ENCODE measurements at regions not wholly inside any gene's neighbourhood (a gene's known extent, or its start where the extent isn't known, plus 50 kb on each side); places are given as distances from the start of the nearest gene placed in this dataset.
"Not testable (repeated sequence)": the region's sequence is repeated elsewhere in the genome, so short reads cannot be mapped to it uniquely, and the experiment has no call there.

- DNase-seq (ENCODE audit: low read depth) = no peak
These were observed 82.4 kb upstream of the FGGY start for GRCh38 chr1:59214248-59215208.

- no peak for DNase-seq (ENCODE audit: low read depth)
These were observed 81.1 kb upstream of the FGGY start for GRCh38 chr1:59215766-59216291.

GRCh38 chr1:59217439-59217838, 79.5 kb upstream of the FGGY start:
- DNase-seq (ENCODE audit: low read depth) = not testable (repeated sequence)

- no peak for DNase-seq (ENCODE audit: low read depth)
These were observed 78.2 kb upstream of the FGGY start for GRCh38 chr1:59218521-59219236.

GRCh38 chr1:59219916-59220315, 77.0 kb upstream of the FGGY start:
- no peak for DNase-seq (ENCODE audit: low read depth)

- no peak for DNase-seq (ENCODE audit: low read depth)
These were observed 76.5 kb upstream of the FGGY start for GRCh38 chr1:59220356-59220755.

- no peak for DNase-seq (ENCODE audit: low read depth)
These were observed 73.7 kb upstream of the FGGY start for GRCh38 chr1:59223198-59223597.

GRCh38 chr1:59223989-59224634, 72.8 kb upstream of the FGGY start:
- no peak for DNase-seq (ENCODE audit: low read depth)

- DNase-seq (ENCODE audit: low read depth) = no peak
These were observed 71.1 kb upstream of the FGGY start for GRCh38 chr1:59225594-59226316.

GRCh38 chr1:59229138-59229537, 67.8 kb upstream of the FGGY start:
- no peak for DNase-seq (ENCODE audit: low read depth)

- no peak for DNase-seq (ENCODE audit: low read depth)
These were observed 66.3 kb upstream of the FGGY start for GRCh38 chr1:59230622-59231021.

GRCh38 chr1:59232216-59232615, 64.7 kb upstream of the FGGY start:
- no peak for DNase-seq (ENCODE audit: low read depth)

- no peak for DNase-seq (ENCODE audit: low read depth)
These were observed 63.5 kb upstream of the FGGY start for GRCh38 chr1:59233444-59233843.

- DNase-seq (ENCODE audit: low read depth) = no peak
These were observed 60.0 kb upstream of the FGGY start for GRCh38 chr1:59236721-59237545.

- DNase-seq (ENCODE audit: low read depth) = no peak
These were observed 59.0 kb upstream of the FGGY start for GRCh38 chr1:59237900-59238299.

GRCh38 chr1:59238333-59238934, 58.5 kb upstream of the FGGY start:
- no peak for DNase-seq (ENCODE audit: low read depth)

GRCh38 chr1:59238993-59239392, 57.9 kb upstream of the FGGY start:
- no peak for DNase-seq (ENCODE audit: low read depth)

- DNase-seq (ENCODE audit: low read depth) = no peak
These were observed 55.0 kb upstream of the FGGY start for GRCh38 chr1:59241909-59242308.

GRCh38 chr1:59242370-59242769, 54.5 kb upstream of the FGGY start:
- no peak for DNase-seq (ENCODE audit: low read depth)

- DNase-seq (ENCODE audit: low read depth) = no peak
These were observed 53.3 kb upstream of the FGGY start for GRCh38 chr1:59243550-59243949.

Data from stimulated activated CD8-positive, alpha-beta memory T cell treated with anti-CD3 and anti-CD28 coated beads, Interleukin-12 subunit alpha, Interleukin-12 subunit beta, amount 100 ng/mL, for 4 hours (primary cell).